GM19351 (cell line): ENCODE measurements at regions not wholly inside any gene's neighbourhood (a gene's known extent, or its start where the extent isn't known, plus 50 kb on each side); places are given as distances from the start of the nearest gene placed in this dataset.
"Not testable (repeated sequence)": the region's sequence is repeated elsewhere in the genome, so short reads cannot be mapped to it uniquely, and the experiment has no call there.

Experiments
- ATAC-seq: cut with Tn5 transposase; IDR thresholded peaks from one replicate; pipeline ENCODE4 v1.9.1; 2021; ENCODE audit warnings: mild to moderate bottlenecking, moderate library complexity; ENCODE audit not compliant: unreplicated experiment

GRCh38 chr5:176134529-176135223 lies 103.5 kb upstream of the SIMC1 start:
- ATAC-seq, result no peak

DNA sequence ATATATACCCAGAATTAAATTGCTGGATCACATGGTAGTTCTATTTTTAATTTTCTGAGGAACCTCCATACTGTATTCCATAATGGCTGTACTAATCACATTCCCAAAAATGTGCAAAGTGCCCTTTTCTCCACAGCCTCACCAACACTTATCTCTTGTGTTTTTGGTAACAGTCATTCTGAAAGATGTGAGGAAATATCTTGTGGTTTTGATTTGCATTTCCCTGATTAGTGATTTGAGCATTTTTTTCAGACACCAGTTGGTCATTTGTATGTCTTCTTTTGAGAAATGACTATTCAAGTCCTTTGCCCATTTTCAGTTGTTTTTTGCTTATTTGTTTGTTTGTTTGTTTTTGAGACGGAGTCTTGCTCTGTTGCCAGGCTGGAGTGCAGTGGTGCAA lies 98.1 kb upstream of the SIMC1 start:
- peak; percentile 66 for ATAC-seq

GRCh38 chr5:176144508-176144907 lies 93.7 kb upstream of the SIMC1 start:
- no peak for ATAC-seq

GRCh38 chr5:176149948-176150347 lies 88.3 kb upstream of the SIMC1 start:
- not testable (repeated sequence) for ATAC-seq

- no peak for ATAC-seq
Observed at GRCh38 chr5:176151281-176151680, 86.9 kb upstream of the SIMC1 start.

- ATAC-seq, result no peak
Observed at GRCh38 chr5:176152191-176152929, 85.9 kb upstream of the SIMC1 start.

DNA sequence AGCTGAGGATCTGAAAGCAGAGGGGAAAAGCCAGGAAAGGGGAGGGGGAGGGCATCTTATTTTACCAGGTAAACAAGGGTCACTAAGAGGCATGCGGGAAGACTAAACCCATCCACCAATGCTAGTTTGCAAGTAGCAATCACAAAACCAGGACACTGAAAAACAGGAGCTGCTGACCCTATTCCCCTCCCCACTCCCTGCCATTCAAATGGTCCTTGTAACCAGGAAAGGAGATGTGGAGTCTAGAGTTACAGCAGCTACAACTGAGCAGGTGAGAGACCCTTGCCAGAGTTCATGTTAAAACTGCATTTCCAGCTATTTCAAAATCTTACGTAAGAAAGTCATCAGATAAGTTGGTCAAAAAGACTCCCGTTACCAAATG lies 85.3 kb upstream of the SIMC1 start:
- no peak for ATAC-seq

GRCh38 chr5:176153741-176154140 lies 84.5 kb upstream of the SIMC1 start:
- no peak for ATAC-seq

GRCh38 chr5:176154821-176155220 lies 83.4 kb upstream of the SIMC1 start:
- no peak for ATAC-seq

DNA sequence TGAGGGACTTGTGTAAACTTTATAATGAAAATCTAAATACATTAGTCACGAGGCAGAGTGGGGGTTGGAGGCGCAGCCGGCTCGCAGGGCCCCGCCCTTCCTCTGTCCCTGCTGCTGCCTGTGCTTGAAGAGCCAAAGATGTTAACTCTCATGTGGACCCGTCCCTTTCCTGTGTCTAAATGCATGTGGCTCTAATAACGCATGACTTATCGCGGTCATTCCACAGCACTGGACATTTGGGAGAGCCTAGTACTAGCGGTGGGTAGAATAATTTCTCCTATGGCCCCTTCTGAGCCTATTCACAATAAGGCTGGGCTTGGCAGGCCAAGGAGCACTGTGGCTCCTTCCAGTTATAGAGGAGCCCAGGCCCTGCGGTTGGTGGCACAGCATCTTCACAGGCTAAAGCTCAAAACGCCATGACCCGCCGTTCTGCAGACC lies 82.3 kb upstream of the SIMC1 start:
- no peak for ATAC-seq

DNA sequence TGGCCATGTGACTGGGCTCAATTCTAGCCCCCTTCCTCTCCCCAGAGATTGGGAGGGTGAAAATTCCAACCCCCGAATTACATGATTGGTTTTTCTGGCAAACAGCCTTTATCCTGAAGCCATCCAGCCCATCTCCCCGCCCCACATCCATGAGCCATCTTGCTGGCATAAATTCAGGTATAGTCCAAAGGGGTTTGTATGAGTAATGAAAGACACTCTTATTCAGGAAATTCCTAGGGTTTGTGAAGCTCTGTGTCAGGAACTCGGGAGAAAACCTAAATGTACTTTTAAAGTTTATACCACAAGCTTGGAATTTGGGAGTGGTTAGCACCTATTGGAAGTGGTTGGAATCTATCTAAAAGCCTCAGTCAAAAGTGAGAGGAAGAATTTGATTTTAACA lies 80.6 kb upstream of the SIMC1 start:
- no peak for ATAC-seq

DNA sequence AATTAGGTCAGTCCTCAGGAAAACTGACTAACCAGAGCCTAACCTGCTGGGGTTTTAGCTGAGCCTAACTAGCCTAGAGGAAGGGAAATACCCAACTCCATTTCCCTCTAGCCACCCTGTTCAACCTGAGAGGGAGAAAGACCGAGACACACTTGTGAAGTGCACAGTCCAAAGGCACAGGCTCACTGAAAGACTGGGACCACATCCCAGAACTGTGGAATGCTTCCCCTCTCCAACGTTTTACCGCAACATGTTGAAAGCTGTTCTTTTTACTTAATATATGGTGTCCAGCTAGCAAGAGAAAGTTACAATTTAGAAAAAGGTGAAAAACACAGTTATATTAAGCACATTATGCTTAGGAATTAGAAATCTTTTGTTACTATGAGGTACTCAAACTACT lies 76.8 kb upstream of the SIMC1 start:
- ATAC-seq, result no peak

DNA sequence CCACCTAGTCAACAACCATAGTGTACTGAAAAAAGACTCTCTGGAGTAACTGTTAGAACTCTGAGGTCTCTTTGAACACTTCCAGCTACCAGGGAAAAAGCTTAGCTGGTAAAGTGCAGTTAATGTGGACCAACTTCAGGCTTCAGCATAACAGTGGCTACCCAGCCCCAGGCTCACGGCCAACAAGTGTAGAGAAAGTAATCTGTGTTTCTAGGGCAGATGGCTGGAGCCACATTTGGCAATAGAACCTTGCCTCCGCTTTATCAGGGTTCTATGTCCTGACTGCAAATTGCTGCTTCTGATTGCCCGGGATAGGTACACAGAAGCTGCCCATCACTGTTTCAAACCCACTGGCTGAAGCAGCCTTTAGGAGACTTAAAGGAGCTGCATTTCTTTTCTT lies 76.0 kb upstream of the SIMC1 start:
- no peak for ATAC-seq

GRCh38 chr5:176162888-176163287 lies 75.3 kb upstream of the SIMC1 start:
- no peak for ATAC-seq

DNA sequence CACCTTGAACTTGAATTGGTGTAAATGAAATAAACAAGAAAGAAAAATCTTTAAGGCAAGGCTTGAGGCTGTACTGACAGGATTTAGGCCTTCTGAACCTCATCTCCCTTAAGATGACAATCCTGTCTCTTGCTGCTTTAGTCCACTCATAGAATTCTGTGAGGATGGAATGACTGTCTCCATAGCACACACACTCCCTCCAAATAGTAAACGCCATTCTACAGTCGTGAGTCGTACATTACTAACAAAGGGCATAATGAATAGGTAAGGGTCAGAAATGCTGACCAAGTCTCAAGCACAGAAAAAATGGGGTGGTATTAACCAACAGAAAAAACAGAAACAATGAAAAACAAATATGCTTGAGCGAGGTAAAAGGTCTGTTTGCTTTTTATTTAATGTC lies 71.8 kb upstream of the SIMC1 start:
- ATAC-seq, result no peak

DNA sequence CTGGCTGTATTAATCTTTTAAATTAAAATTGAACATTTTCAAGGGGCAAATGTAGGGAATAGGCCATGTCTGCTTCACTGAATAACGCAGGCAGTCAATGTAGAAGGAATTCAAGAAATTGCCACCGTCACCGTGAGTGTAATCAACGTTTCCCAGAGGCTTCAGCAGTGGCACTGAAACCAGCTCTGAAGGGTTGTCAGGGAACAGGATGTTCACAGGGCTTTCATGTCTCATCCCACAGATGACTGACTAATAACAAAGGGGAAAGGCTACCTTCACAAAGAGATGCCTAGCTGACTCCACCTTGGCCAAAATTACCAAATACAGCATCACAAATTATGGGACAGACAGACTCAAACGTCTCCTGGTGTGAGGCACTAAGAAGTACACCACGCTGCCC lies 70.4 kb upstream of the SIMC1 start:
- no peak for ATAC-seq

DNA sequence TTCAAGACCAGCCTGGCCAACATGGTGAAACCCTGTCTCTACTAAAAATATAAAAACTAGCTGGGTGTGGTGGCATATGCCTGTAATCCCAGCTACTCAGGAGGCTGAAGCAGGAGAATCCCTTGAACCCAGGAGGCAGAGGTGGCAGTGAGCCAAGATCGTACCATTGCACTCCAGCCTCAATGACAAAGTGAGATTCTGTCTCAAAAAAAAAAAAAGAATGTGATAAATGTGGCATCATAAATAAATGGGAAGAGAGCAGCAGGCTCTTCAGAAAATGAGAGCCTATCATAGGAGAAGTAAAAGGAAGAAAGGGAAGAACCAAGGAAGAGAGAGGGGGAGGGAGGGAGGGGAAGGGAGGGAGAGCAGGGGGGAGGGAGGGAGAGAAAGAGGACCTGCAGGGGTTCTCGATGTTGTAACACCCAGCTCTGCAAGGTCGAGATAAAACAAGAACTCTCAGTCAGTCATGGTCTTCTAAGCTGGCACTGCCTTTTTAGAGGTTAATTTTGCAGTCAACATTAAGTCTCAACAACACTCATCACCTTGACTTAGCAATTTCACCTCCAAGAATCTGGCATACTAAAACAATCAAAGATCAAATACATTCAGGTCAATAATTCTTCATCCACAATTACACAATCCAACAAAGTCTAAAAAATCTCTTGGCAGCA lies 68.7 kb upstream of the SIMC1 start:
- ATAC-seq, result no peak

GRCh38 chr5:176170084-176170483 lies 68.1 kb upstream of the SIMC1 start:
- no peak for ATAC-seq

DNA sequence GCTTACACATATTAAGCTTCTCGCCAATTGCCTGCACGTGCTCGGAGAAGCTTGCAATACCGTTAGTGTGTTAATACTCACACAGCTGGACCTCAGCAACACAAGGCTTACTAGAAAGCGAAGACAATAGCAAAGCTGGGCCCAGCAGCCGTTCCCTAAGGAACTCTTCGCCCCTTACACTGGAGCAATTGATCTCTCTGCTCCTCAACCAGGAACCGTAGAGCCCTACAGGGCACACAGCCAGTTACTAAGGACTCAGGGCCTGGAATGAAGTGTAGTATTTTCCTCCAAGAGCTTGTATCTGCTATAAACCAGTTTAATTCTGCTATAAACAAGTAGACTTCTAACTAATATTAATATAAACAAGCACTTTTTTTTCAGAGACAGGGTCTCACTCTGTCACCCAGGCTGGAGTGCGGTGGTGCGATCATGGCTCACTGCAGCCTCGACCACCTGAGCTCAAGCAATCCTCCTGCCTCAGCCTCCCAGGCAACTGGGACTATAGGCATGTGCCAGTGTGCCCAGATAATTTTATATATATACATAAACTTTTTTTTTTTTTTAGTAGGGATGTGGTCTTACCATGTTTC lies 67.0 kb upstream of the SIMC1 start:
- no peak for ATAC-seq

GRCh38 chr5:176172246-176172645 lies 66.0 kb upstream of the SIMC1 start:
- no peak for ATAC-seq

DNA sequence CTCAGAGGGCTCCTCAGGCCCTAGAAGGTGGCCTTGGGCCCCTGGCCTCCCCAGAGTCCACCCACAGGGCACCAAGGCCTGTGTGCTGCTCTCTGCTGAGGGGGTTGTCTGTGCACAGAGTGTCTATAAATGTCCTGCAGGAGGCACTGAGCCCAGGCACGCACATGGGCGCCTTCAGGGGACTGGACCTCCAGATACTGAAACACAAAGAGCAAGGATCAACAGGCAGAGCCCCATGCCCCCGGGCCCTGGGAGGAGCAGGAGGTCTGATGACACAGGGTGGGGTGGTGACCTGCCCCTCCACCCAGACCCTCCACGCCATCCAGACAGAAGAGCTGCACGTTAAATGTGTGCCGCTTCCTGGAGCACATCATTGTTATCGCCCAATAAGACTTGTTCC lies 64.6 kb upstream of the SIMC1 start:
- no peak for ATAC-seq
